ENCODE measurements at regions not wholly inside any gene's neighbourhood (a gene's known extent, or its start where the extent isn't known, plus 50 kb on each side); places are given as distances from the start of the nearest gene placed in this dataset.

DNA sequence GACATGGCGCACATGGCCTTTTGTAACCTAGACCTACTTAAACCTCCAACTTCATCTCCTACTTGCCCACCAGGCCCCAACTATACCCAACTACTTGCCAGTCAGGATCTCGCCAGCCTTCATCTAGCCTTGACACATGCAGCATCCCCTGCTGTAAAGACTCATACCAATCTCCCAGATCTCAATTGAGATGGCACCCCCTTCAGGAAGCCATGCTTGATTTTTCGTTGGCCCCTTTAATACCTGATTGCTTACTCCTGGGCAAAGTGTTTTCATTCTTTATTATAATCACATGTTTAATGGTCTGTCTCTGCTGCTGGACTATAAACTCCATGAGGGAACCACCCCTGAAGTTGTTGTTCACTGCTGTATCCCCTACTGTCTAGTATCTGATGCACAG is 150.8 kb downstream of the SOX2 start:
- TF ChIP-seq MXI1 (IDR thresholded peaks at IDR 0.05; ENCODE audit: borderline replicate concordance, low read depth, low read length): no peak
- TF ChIP-seq FOS (IDR thresholded peaks at IDR 0.05; ENCODE audit: low read depth, low read length): no peak
- TF ChIP-seq ELK1 (IDR thresholded peaks at IDR 0.05; ENCODE audit: borderline replicate concordance, low read depth, low read length): no peak
- TF ChIP-seq USF2 (IDR thresholded peaks at IDR 0.05; ENCODE audit: low read depth, low read length): no peak
- TF ChIP-seq CTCF (conservative IDR thresholded peaks at IDR 0.05; ENCODE audit: low read depth, low read length): no peak
- TF ChIP-seq SMC3 (IDR thresholded peaks at IDR 0.05; ENCODE audit: low read depth, low read length): no peak
- no peak for TF ChIP-seq RFX5 (IDR thresholded peaks at IDR 0.05; ENCODE audit: low read depth, low read length)
- no peak for TF ChIP-seq POLR2A (IDR thresholded peaks at IDR 0.05; ENCODE audit: low read depth, low read length)
- TF ChIP-seq CHD1 (IDR thresholded peaks at IDR 0.05; ENCODE audit: low read depth, low read length): no peak
- no peak for TF ChIP-seq MAFK (IDR thresholded peaks at IDR 0.05; ENCODE audit: low read depth, low read length)
- no peak for TF ChIP-seq RCOR1 (IDR thresholded peaks at IDR 0.05; ENCODE audit: insufficient replicate concordance, low read length)
